Kidney capillary endothelial cell (primary cell): ENCODE measurements at regions not wholly inside any gene's neighbourhood (a gene's known extent, or its start where the extent isn't known, plus 50 kb on each side); places are given as distances from the start of the nearest gene placed in this dataset.

ENCODE experiments used
- DNase-seq: peaks from one replicate; pipeline ENCODE4 v3.0.0-alpha.2; 2018; ENCODE audit warnings: low spot score

GRCh38 chr6:40937491-40937890, 101.5 kb downstream of the UNC5CL start:
- DNase-seq, result peak; percentile 15

DNA sequence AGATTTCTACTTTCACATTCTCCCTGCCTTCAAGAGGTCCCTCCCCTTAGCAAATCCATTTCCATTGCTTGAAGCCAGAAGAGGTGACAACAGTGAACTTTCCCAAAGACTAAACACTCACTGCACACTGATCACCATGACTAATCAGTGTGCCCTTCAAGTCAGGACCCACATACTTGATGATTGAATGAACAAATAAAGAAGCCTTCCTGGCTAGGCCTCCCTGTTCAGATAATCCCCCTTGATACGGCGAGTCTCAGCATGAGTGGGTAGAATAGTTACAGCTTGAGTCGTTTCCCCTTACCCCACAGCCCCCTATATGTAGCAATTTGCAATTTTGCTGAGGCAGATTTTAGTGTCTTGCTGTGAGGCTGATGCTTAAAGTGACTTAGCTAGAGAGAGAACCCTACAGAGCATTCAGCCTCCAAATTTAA, 102.2 kb downstream of the UNC5CL start:
- peak; percentile 36 for DNase-seq

- DNase-seq, result no peak
Measured at GRCh38 chr6:40933864-40934263, 105.2 kb downstream of the UNC5CL start.

- no peak for DNase-seq
Measured at GRCh38 chr6:40932953-40933352, 106.1 kb downstream of the UNC5CL start.

DNA sequence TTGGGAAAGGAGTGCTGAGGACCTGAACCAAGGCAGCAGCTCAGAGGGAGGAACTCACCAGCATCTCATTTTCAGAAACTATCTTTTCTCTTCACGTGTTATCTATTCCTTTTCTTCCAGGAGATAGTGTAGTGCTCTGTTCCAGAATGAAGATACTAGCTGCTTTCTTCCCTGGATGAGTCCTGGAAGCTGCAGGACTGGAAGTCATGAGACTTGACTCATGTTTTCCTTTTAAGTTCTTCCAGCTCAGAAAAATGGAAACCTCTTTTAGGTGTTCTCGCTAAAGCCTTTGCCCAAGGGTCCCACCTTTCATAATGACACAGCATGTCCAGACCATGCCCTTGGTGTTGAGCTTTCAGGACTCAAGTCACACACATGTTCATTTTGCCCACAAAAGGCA, 106.7 kb downstream of the UNC5CL start:
- no peak for DNase-seq

GRCh38 chr6:40931931-40932330, 107.1 kb downstream of the UNC5CL start:
- DNase-seq, result peak; percentile 51

DNA sequence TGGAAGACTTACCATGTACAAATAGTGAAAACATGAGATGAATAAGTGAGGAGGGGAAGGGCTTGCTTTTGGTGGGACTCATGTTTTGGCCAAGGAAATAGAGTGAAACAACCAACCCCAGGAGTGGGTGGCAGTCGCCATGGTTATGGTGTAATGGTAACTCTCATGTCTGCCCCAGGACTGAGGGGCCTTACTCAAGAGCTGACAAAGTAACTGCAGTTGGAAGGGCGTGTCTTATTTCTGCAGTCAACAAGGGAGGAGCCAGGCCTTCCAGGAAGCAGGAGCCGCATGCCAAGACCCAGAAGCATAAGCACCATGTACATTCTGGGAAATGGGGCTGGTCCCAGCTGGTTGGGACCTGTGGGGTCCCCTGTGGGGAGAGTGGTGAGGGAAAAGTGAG, 108.5 kb downstream of the UNC5CL start:
- DNase-seq, result no peak

- DNase-seq, result no peak
Measured at GRCh38 chr6:40930045-40930444, 109.0 kb downstream of the UNC5CL start.

GRCh38 chr6:40929176-40929575, 109.8 kb downstream of the UNC5CL start:
- DNase-seq, result no peak

DNA sequence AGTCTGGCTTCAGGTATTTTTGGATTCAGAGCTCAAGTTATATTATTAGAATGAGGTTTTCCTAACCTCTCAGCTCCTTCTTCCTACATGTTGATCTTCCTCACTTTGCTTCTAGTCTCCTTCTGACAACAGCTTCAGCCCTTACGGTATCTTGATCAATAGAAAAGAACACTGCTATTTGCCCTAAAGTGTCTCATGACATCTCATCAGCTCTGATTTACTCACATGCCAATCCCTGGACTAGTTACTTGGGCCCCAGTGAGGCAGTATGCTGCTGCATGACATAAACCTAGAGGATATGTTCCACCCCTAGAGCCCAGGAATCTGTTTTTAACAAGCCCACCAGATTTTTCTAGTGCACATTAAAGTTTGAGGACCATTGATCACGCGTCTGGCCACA, 110.3 kb downstream of the UNC5CL start:
- no peak for DNase-seq

- DNase-seq, result no peak
Measured at GRCh38 chr6:40928307-40928706, 110.7 kb downstream of the UNC5CL start.

DNA sequence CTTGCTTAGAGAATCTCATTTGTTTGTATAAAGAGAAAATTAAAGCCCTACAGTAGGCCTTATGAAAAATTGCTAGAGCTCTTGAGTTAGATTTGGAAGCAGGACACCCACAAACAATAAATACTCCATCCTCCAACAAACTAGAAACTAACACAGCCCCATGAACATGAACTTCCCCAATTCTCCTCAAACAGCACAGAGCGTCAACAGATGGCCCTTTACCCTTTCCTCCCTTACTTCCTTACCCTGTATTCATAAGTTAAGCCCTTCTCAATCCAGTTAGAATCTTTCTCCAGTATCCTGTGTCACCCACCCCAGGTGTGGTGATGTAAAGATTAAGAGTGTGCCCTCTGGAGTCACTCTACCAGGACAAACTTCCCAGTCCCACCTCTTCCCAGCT, 113.7 kb downstream of the UNC5CL start:
- no peak for DNase-seq

GRCh38 chr6:40924839-40925238, 114.2 kb downstream of the UNC5CL start:
- DNase-seq, result no peak

GRCh38 chr6:40923880-40924279, 115.1 kb downstream of the UNC5CL start:
- DNase-seq, result no peak

DNA sequence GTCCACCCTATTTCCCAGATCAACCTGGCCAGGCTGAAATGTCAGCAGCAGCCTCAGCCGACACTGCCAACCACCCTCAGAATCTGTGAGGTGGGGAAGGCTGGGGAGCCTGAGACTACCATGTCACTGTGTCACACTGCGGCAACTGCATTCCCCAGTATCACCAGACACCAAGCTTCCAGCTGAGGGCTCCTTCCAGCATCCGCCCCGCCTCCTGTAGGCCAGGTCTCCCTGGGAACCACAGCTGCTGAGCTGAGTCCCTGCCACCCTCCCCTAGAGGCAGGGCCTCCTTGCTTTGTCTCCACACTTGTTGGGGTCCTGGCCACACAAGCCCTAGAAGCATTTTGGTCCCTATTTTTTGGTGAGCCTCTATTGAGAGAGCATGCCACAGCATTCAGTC, 115.7 kb downstream of the UNC5CL start:
- DNase-seq, result no peak

DNA sequence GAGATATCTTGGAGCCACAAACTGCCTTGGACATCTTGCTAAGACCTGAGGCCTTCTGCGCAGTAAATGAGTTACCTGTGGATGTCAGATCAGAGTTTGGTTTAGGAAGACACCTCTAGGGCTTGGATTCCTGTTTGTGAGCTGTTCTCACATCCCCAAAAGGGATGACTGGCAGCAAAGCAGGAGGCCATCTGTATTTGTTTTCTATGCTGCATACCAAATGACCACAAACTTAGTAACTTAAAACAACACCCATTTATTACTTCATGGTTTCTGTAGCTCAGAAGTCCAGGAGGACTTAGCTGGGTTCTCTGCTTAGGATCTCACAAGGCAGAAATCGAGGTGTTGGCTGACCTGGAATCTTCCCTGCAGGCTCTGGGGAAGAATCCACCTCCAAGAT, 116.7 kb downstream of the UNC5CL start:
- DNase-seq, result no peak

GRCh38 chr6:40918040-40918651, 120.9 kb downstream of the UNC5CL start:
- no peak for DNase-seq

GRCh38 chr6:40917603-40918002, 121.4 kb downstream of the UNC5CL start:
- DNase-seq, result no peak

DNA sequence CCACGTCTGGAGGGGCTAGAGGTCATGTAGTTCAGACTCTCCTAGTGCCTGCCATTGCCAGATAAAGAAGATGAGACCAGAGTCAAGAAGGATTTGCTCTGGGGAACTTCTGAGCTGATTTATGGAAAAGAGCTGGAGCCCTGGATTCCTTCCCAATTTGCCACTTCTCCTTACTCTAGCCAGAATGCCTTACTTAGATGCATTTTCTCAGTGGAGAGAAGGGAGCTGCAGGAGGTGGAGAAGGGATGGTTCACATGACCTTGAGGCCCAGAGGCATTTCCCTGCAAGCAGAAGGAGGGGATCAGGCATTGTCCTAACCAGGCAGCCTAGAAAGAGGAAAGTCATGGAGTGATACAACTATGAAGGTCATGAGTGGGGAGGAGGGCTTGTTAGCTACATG, 122.2 kb downstream of the UNC5CL start:
- no peak for DNase-seq

GRCh38 chr6:40915165-40915564, 123.9 kb downstream of the UNC5CL start:
- DNase-seq, result no peak

- DNase-seq, result no peak
Measured at GRCh38 chr6:40914005-40914404, 125.0 kb downstream of the UNC5CL start.

DNA sequence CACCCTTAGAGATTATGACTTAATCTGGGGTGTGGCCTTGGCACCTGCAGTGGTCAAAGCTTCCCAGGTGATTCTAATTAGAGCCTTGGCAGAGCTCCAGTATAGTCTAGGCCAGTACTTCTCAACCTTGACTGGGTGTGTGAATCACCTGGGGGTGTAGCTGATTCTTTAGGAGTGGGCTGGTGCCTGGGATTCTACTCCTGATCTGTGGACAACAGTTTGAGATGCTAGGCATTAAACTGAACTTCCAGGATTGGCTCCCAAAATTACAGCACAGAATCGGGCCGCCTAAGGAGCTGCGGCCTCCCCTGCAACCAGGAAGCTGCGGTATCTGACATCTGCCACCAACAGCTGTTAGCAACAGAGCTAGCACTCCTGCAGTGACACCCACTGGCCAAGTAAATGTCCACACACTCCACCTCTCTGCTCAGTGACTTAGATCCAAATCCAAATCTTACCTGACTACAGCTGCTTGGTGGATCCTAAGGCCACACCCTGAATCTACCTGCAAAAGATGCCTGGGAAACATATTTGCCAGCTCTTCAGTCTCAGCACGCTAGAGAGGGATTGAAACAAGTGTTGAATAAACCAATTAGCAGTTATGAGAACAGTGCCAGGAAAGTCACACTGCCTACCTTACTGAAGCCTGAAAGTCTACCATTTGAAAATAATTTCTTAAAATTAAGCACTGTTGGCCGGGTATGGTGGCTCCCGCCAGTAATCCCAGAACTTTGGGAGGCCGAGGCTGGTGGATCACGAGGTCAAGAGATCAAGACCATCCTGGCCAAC, 126.7 kb downstream of the UNC5CL start:
- DNase-seq, result peak; percentile 49

GRCh38 chr6:40910260-40910893, 128.6 kb downstream of the UNC5CL start:
- DNase-seq, result no peak
